HG03103 (cell line): ENCODE measurements at regions not wholly inside any gene's neighbourhood (a gene's known extent, or its start where the extent isn't known, plus 50 kb on each side); places are given as distances from the start of the nearest gene placed in this dataset.
"Not testable (repeated sequence)": the region's sequence is repeated elsewhere in the genome, so short reads cannot be mapped to it uniquely, and the experiment has no call there.

Source experiments
- ATAC-seq: cut with Tn5 transposase; IDR thresholded peaks from one replicate; pipeline ENCODE4 v1.9.1; 2021; ENCODE audit warnings: low read depth; ENCODE audit not compliant: unreplicated experiment

GRCh38 chrY:22883569-22883968 lies 100.5 kb upstream of the BPY2 start:
- ATAC-seq: not testable (repeated sequence)

DNA sequence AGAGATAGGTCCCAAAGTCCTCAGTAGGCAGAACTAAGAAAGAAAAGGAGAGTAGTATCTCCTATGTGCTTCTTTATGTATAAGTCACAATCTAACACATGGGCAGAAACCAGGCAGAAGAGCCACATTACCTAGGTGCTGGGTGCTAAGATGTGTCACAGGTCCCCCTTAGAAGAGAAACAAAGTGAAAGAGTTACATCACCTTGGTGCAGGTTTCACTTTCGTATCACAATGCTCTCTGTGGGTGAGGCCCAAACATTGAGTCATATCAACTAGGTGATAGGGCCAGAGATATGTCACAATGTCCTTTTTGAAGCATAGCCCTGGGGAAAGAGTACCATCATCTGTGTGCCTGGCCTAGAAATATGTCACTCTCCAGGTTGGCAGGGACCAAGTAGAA lies 96.1 kb upstream of the BPY2 start:
- ATAC-seq: peak; percentile 60

- not testable (repeated sequence) for ATAC-seq
Measured at GRCh38 chrY:22903503-22904192, 80.4 kb upstream of the BPY2 start.

DNA sequence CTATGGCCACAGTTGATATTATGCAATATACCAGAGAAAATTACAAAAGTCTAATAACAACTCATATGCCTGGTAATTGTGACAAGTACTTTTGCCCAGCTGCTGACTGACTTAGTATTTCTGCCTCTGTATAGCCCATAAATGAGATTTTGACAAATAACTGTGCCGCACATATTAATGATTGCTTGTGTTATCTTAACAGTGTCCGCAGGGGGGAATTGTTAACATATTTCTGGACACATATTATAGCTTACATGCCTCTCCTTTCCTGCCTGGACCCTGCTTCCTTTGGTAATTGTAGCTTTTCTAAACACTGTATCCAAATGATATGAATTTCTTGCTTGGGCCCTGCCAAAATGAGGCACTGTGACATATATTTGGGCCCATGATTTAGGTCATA lies 69.0 kb upstream of the BPY2 start:
- ATAC-seq: not testable (repeated sequence)

- not testable (repeated sequence) for ATAC-seq
Measured at GRCh38 chrY:22927667-22928066, 56.4 kb upstream of the BPY2 start.

GRCh38 chrY:22933454-22933853 lies 50.6 kb upstream of the BPY2 start:
- not testable (repeated sequence) for ATAC-seq
